Endothelial cell of umbilical vein (primary cell): ENCODE measurements at regions not wholly inside any gene's neighbourhood (a gene's known extent, or its start where the extent isn't known, plus 50 kb on each side); places are given as distances from the start of the nearest gene placed in this dataset.

Source experiments
- BruUV-seq: library from RNA; stranded (reverse); fragments of 400-500 nt; replicated peaks from 2 replicates; lab custom pipeline; 2021; lab: Mats Ljungman, UMichigan
- CTCF ChIA-PET: fragments of 300-600, 350-600 bp; sonication (Branson Sonifier 250); formaldehyde crosslinking; loops from one replicate; lab custom pipeline; 2021; ENCODE audit warnings: antibody characterized with exemption, inconsistent platforms; lab: Charles Lee
- POLR2A ChIA-PET: fragments of 300-600, 350-600 bp; sonication (Branson Sonifier 250); formaldehyde crosslinking; loops from one replicate; lab custom pipeline; 2021; ENCODE audit warnings: antibody characterized with exemption, inconsistent platforms; lab: Charles Lee
- DNase-seq: peaks from one replicate; pipeline ENCODE4 v3.0.0-alpha.2; 2011; ENCODE audit warnings: low read depth, low spot score
- FAIRE-seq: peaks from 2 replicates; lab custom pipeline; 2011; peaks lifted over from hg19 to GRCh38; lab: Jason Lieb, UNC
- H2AFZ ChIP-seq: 2 replicates; pipeline ENCODE4 v1.6.0; 2012; ENCODE audit warnings: low read depth, low read length, control low read depth, inconsistent platforms
- H3K27ac ChIP-seq: 2 replicates; pipeline ENCODE4 v1.5.1; 2011; ENCODE audit warnings: low read depth, mild to moderate bottlenecking, control low read depth, low read length, moderate library complexity; ENCODE audit not compliant: insufficient read depth
- H3K27me3 ChIP-seq, 2 experiments: 2 replicates each; pipeline versions ENCODE4 v1.6.0 to v1.6.1; 2011; ENCODE audit warnings: low read length in 2 of 2, mixed read lengths in 1 of 2; ENCODE audit not compliant: control insufficient read depth in 2 of 2, insufficient read depth in 2 of 2
- H3K36me3 ChIP-seq, 2 experiments: 2 replicates in 1 of 2; 3 replicates in 1 of 2; pipeline ENCODE4 v1.5.1; 2011; ENCODE audit warnings: low read length in 2 of 2, mild to moderate bottlenecking in 1 of 2, moderate library complexity in 1 of 2; ENCODE audit not compliant: control insufficient read depth in 2 of 2, insufficient read depth in 2 of 2; ENCODE audit errors: extremely low read depth in 1 of 2
- H3K4me1 ChIP-seq: 3 replicates; pipeline ENCODE4 v1.5.1; 2011; ENCODE audit warnings: mild to moderate bottlenecking, low read length; ENCODE audit not compliant: control insufficient read depth, insufficient read depth; ENCODE audit errors: extremely low read depth
- H3K4me2 ChIP-seq: 2 replicates; pipeline ENCODE4 v1.6.1; 2011; ENCODE audit warnings: low read length, control low read depth, mixed read lengths; ENCODE audit not compliant: insufficient read depth
- H3K4me3 ChIP-seq, 3 experiments: fragments of 200-600 bp in 1 of 3; sonication (generic), shearing (Covaris generic) in 1 of 3; replicated peaks in 1 of 3; 2 replicates each; pipeline ENCODE4 v1.5.1; 2011 to 2016; ENCODE audit warnings: control low read depth in 3 of 3, low read length in 3 of 3, mild to moderate bottlenecking in 2 of 3, inconsistent platforms in 1 of 3, low read depth in 1 of 3, moderate library complexity in 1 of 3; ENCODE audit not compliant: insufficient read depth in 1 of 3
- H3K79me2 ChIP-seq: 2 replicates; pipeline ENCODE4 v1.6.0; 2012; ENCODE audit warnings: low read length, inconsistent platforms; ENCODE audit not compliant: control insufficient read depth, insufficient read depth
- H3K9ac ChIP-seq: replicated peaks from 2 replicates; pipeline ENCODE3; 2011; ENCODE audit warnings: low read length, control low read depth; ENCODE audit not compliant: insufficient read depth; ENCODE audit errors: extremely low read depth
- H3K9me1 ChIP-seq: replicated peaks from 3 replicates; pipeline ENCODE4 v1.6.0; 2011; ENCODE audit warnings: mild to moderate bottlenecking, low read length; ENCODE audit not compliant: control insufficient read depth, insufficient read depth; ENCODE audit errors: extremely low read depth
- H3K9me3 ChIP-seq: replicated peaks from 2 replicates; pipeline ENCODE4 v1.5.1; 2012; ENCODE audit warnings: low read length, inconsistent platforms; ENCODE audit not compliant: control insufficient read depth, insufficient read depth
- H4K20me1 ChIP-seq: replicated peaks from 2 replicates; pipeline ENCODE3; 2011; ENCODE audit warnings: mild to moderate bottlenecking, low read length; ENCODE audit not compliant: control insufficient read depth, insufficient read depth; ENCODE audit errors: extremely low read depth
- CTCF ChIP-seq, 2 donors: IDR thresholded peaks; 1 replicate in 1 of 2; 2 replicates in 1 of 2; pipeline ENCODE4 v1.5.1; 2011; ENCODE audit warnings: low read length in 2 of 2, mild to moderate bottlenecking in 2 of 2, moderate library complexity in 2 of 2, control low read depth in 1 of 2, inconsistent platforms in 1 of 2, low read depth in 1 of 2; ENCODE audit not compliant: insufficient read depth in 1 of 2; ENCODE audit errors: extremely low read depth in 1 of 2
- FOS ChIP-seq: IDR thresholded peaks from 2 replicates; pipeline ENCODE4 v1.6.1; 2011; ENCODE audit warnings: mild to moderate bottlenecking, low read length, moderate library complexity, borderline replicate concordance; ENCODE audit not compliant: insufficient read depth
- JUN ChIP-seq: IDR thresholded peaks from 2 replicates; pipeline ENCODE4 v1.6.1; 2011; ENCODE audit warnings: borderline replicate concordance, low read depth; ENCODE audit not compliant: insufficient read length, insufficient read depth
- MAX ChIP-seq: IDR thresholded peaks from 2 replicates; pipeline ENCODE4 v1.6.1; 2011; ENCODE audit not compliant: insufficient read depth, insufficient read length
- POLR2AphosphoS5 ChIP-seq: IDR thresholded peaks from 2 replicates; pipeline ENCODE4 v1.6.1; 2012; ENCODE audit warnings: low read depth, mild to moderate bottlenecking, control low read depth, low read length, moderate library complexity; ENCODE audit not compliant: insufficient read depth
- dilution Hi-C: fragments of 300-500 bp; cut with MboI; formaldehyde crosslinking; loops from one replicate; pipeline ENCODE4 v1.15.0; 2019; ENCODE audit warnings: low sequenced_read_pairs; ENCODE audit not compliant: extremely low pct_ligation_motif_present
- intact Hi-C: fragments of 100-400 bp; cut with micrococcal nuclease; formaldehyde crosslinking; loops from one replicate; pipeline ENCODE4 v1.10.0; 2022

- Histone ChIP-seq H3K36me3 (no peaks in the 10 kb centered on the region), H3K4me2 (peak overlapping the region; percentile 90), H3K27ac (peak overlapping the region; percentile 49), H3K4me1 (peaks cover 13% of the 10 kb centered on the region), H3K9me3 (no peaks in the 10 kb centered on the region), H3K4me3 (peak overlapping the region; percentile 85 to 96 (median 85)), H4K20me1 (no peaks in the 10 kb centered on the region), H3K9ac (peak overlapping the region; percentile 82), H3K79me2 (no peaks in the 10 kb centered on the region), H3K27me3 (peaks cover 4 to 6% of the 10 kb centered on the region in 2 experiments), H3K9me1 (no peaks in the 10 kb centered on the region), H2AFZ (peak overlapping the region; percentile 99)
- POLR2A ChIA-PET, result no interaction called here
- TF ChIP-seq CTCF (IDR thresholded peaks at IDR 0.05; ENCODE audit: extremely low read depth in 1 of 2, insufficient read depth in 1 of 2, low read depth in 1 of 2, low read length in 2 of 2), result peak in 1 of 2 donors; percentile 36
- TF ChIP-seq FOS, result no peak
- DNase-seq (peak; percentile 62), FAIRE-seq (peak; percentile 72)
- no TSS peak for BruUV-seq
- dilution Hi-C loops, result no loop called here
- CTCF ChIA-PET, result interaction anchor here (0.6 to 2.7 kb wide), 23 partner anchors 10 to 519 kb away, joined by 3 to 14 read pairs (median 5); partner anchors contain the start of gene HIVEP3
- intact Hi-C loops, result loop anchor here (1.0 to 10.0 kb wide), 7 partner anchors 80 to 461 kb away; partner anchors contain the start of gene HIVEP3
Measured at GRCh38 chr1:42035205-42035829, 116.6 kb upstream of the HIVEP3 start.

- ChIA-PET POLR2A (no interaction called here), CTCF (interaction anchor here (1.1 to 2.7 kb wide), 12 partner anchors 9 to 518 kb away, joined by 3 to 14 read pairs (median 6); no protein-coding TSS in a partner anchor)
- peak; percentile 15 for FAIRE-seq
- no peak for TF ChIP-seq JUN
- TF ChIP-seq CTCF (IDR thresholded peaks at IDR 0.05; ENCODE audit: extremely low read depth in 1 of 2, insufficient read depth in 1 of 2, low read depth in 1 of 2, low read length in 2 of 2), result no peak
- TF ChIP-seq MAX, result no peak
- TF ChIP-seq FOS, result no peak
- TF ChIP-seq POLR2AphosphoS5, result no peak
- Histone ChIP-seq H3K9ac (no peak overlapping the region), H4K20me1 (no peaks in the 10 kb centered on the region), H3K9me1 (no peaks in the 10 kb centered on the region), H3K27me3 (peaks cover 4 to 6% of the 10 kb centered on the region in 2 experiments), H3K79me2 (no peaks in the 10 kb centered on the region), H3K4me1 (peaks cover 13% of the 10 kb centered on the region), H3K36me3 (no peaks in the 10 kb centered on the region), H3K27ac (no peak overlapping the region), H3K4me3 (no peak overlapping the region), H3K9me3 (no peaks in the 10 kb centered on the region), H3K4me2 (peak overlapping the region; percentile 90), H2AFZ (no peak overlapping the region)
- TSS peak; percentile 32 for BruUV-seq
- peak; percentile 7 for DNase-seq
- intact Hi-C loops, result loop anchor here (10.0 kb wide), 1 partner anchor 310 kb away; no protein-coding TSS in a partner anchor
- dilution Hi-C loops, result no loop called here
Measured at GRCh38 chr1:42034426-42034825, 115.7 kb upstream of the HIVEP3 start.
